ENCODE measurements at regions not wholly inside any gene's neighbourhood (a gene's known extent, or its start where the extent isn't known, plus 50 kb on each side); places are given as distances from the start of the nearest gene placed in this dataset.

GRCh38 chr2:54397426-54397825, 58.7 kb upstream of the SPTBN1 start:
- H3K27ac ChIP-seq, result no peak overlapping the region
- intact Hi-C loops (cut with DNase I; ENCODE audit: low total_unique reads), result no loop called here
- TF ChIP-seq POLR2A (IDR thresholded peaks at IDR 0.05) (no peak), POLR2AphosphoS5 (IDR thresholded peaks at IDR 0.05) (no peak), CTCF (IDR thresholded peaks at IDR 0.05 in 8 of 11, conservative IDR thresholded peaks at IDR 0.05 in 3 of 11) (no peak)
- H3K27me3 ChIP-seq (replicated peaks in 1 of 7), result no peaks in the 10 kb centered on the region
- peaks cover 0 to 5% (median 0%) of the 10 kb centered on the region in 8 donors for H3K9me3 ChIP-seq
- H3K4me3 ChIP-seq, result no peak overlapping the region
- peaks cover 0 to 15% (median 5%) of the 10 kb centered on the region in 6 donors for H3K4me1 ChIP-seq
- no peak for DNase-seq
- WGBS, 5 donors, result 47 to 94% (median 62%) methylated on average over 2 of the region's 2 CpGs
- no peaks in the 10 kb centered on the region for H3K36me3 ChIP-seq

DNA sequence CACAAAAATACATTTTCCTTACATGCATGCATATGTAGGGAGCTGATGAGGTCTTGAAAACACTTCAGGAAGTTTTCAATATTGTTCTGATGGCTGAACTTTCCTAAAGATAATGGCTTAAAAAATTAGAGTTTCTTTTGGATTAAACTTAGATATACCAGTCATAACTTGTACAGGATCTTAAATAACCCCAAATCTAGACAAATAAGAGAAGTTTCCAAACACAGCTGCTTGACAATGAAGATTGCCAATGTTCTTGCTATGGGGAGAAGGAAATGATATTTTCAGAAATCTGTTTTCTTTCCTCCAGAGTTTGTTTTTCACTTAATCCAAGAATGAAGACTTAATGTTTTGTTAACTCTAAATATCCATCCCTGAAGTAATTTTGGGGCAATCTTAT, 54.6 kb upstream of the SPTBN1 start:
- intact Hi-C loops (cut with DNase I; ENCODE audit: low total_unique reads), result no loop called here
- H3K27ac ChIP-seq, result peak overlapping the region in 6 of 8 donors; percentile 1 to 68 (median 52)

DNA sequence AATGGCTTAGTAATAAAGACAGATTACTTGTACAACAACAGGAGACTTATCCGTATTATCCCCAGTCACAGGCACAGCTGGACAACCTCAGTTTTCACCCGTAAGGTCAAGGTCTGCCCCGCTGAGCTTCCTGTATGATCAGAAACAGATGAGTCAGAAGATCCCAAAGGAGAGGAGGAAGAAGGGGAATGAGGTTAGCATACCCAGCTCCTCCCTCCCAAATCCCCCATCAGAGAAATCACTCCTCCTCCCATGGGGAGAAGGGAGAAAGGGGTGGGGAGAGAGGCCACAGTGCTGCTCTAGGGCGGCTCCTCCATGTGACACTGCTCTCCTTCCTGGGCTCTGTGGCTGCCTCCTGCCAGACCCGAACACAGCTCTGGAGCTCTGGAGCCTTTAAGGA, 53.8 kb upstream of the SPTBN1 start:
- TF ChIP-seq POLR2AphosphoS5 (IDR thresholded peaks at IDR 0.05) (peak in 2 of 3 donors; percentile 32 to 83), POLR2A (IDR thresholded peaks at IDR 0.05) (no peak), CTCF (IDR thresholded peaks at IDR 0.05 in 8 of 11, conservative IDR thresholded peaks at IDR 0.05 in 3 of 11) (no peak)
- intact Hi-C loops (cut with DNase I; ENCODE audit: low total_unique reads), result no loop called here
- no peaks in the 10 kb centered on the region for H3K27me3 ChIP-seq (replicated peaks in 1 of 7)
- DNase-seq, result no peak
- H3K4me1 ChIP-seq, result peaks cover 0 to 20% (median 9%) of the 10 kb centered on the region in 6 donors
- no peaks in the 10 kb centered on the region for H3K36me3 ChIP-seq
- 53 to 72% (median 63%) methylated on average over 5 of the region's 5 CpGs for WGBS, 5 donors
- peak overlapping the region in 7 of 8 donors; percentile 4 to 68 (median 40) for H3K27ac ChIP-seq
- H3K9me3 ChIP-seq, result no peaks in the 10 kb centered on the region
- no peak overlapping the region for H3K4me3 ChIP-seq

More for the DNA sequence above, 54.6 kb upstream of the SPTBN1 start:
- DNase-seq, result no peak
- H3K4me1 ChIP-seq, result peaks cover 0 to 20% (median 9%) of the 10 kb centered on the region in 6 donors
- H3K9me3 ChIP-seq, result peaks cover 0 to under 1% (median 0%) of the 10 kb centered on the region in 8 donors
- H3K36me3 ChIP-seq, result no peaks in the 10 kb centered on the region
- H3K4me3 ChIP-seq, result no peak overlapping the region
- H3K27me3 ChIP-seq (replicated peaks in 1 of 7), result no peaks in the 10 kb centered on the region
- TF ChIP-seq POLR2AphosphoS5 (IDR thresholded peaks at IDR 0.05) (no peak), POLR2A (IDR thresholded peaks at IDR 0.05) (no peak), CTCF (IDR thresholded peaks at IDR 0.05 in 8 of 11, conservative IDR thresholded peaks at IDR 0.05 in 3 of 11) (no peak)

- Histone ChIP-seq H3K27me3 (replicated peaks in 1 of 7) (no peaks in the 10 kb centered on the region), H3K36me3 (no peaks in the 10 kb centered on the region), H3K4me3 (no peak overlapping the region), H3K9me3 (no peaks in the 10 kb centered on the region), H3K4me1 (peaks cover 0 to 20% (median 9%) of the 10 kb centered on the region in 6 donors), H3K27ac (peak overlapping the region in 4 of 8 donors; percentile 40 to 68 (median 64))
- WGBS, 5 donors, result 64 to 86% (median 82%) methylated on average over 5 of the region's 5 CpGs
- DNase-seq, result no peak
- TF ChIP-seq POLR2AphosphoS5 (IDR thresholded peaks at IDR 0.05) (no peak), CTCF (IDR thresholded peaks at IDR 0.05 in 8 of 11, conservative IDR thresholded peaks at IDR 0.05 in 3 of 11) (no peak), POLR2A (IDR thresholded peaks at IDR 0.05) (no peak)
- intact Hi-C loops (cut with DNase I; ENCODE audit: low total_unique reads), result no loop called here
These were observed 52.5 kb upstream of the SPTBN1 start for GRCh38 chr2:54403512-54404238.

All from spleen (tissue), 11 donors.